OCI-LY3 (cell line): ENCODE measurements at regions not wholly inside any gene's neighbourhood (a gene's known extent, or its start where the extent isn't known, plus 50 kb on each side); places are given as distances from the start of the nearest gene placed in this dataset.
A peak's percentile ranks its signal among the peaks of the same experiment; 100 is the strongest.

Experiments used
- H2AFZ ChIP-seq: fragments of 200-600, 300-600 bp; shearing (Covaris generic); 2 replicates; pipeline ENCODE4 v1.6.0; 2014; ENCODE audit warnings: antibody characterized with exemption, low read depth, low read length
- H3K27ac ChIP-seq: fragments of 200-600, 300-600 bp; sonication (generic); 2 replicates; pipeline ENCODE4 v1.5.1; 2014; ENCODE audit warnings: mild to moderate bottlenecking, low read length, moderate library complexity, mixed read lengths
- H3K27me3 ChIP-seq: fragments of 200-600, 300-600 bp; sonication (generic); 2 replicates; pipeline ENCODE4 v1.6.1; 2014; ENCODE audit warnings: low read depth, low read length, mixed read lengths
- H3K36me3 ChIP-seq: fragments of 200-600, 300-600 bp; sonication (generic); replicated peaks from 2 replicates; pipeline ENCODE3; 2014; ENCODE audit warnings: low read depth, low read length, mixed read lengths
- H3K4me1 ChIP-seq: fragments of 300-600, 200-600 bp; sonication (generic); 2 replicates; pipeline ENCODE4 v1.6.1; 2014; ENCODE audit warnings: low read length, mixed read lengths
- H3K4me2 ChIP-seq: fragments of 200-600, 300-600 bp; sonication (generic); 2 replicates; pipeline ENCODE4 v1.6.1; 2014; ENCODE audit warnings: low read length, mixed read lengths
- H3K4me3 ChIP-seq: fragments of 300-600, 200-600 bp; sonication (generic); 2 replicates; pipeline ENCODE4 v1.5.1; 2014; ENCODE audit warnings: antibody characterized with exemption, mild to moderate bottlenecking, low read length, moderate library complexity
- H3K79me2 ChIP-seq: fragments of 300-600, 200-600 bp; shearing (Covaris generic); 2 replicates; pipeline ENCODE4 v1.6.1; 2014; ENCODE audit warnings: mild to moderate bottlenecking, low read length, mixed read lengths
- H3K9ac ChIP-seq: fragments of 300-600, 200-600 bp; shearing (Covaris generic); 2 replicates; pipeline ENCODE4 v1.6.0; 2014; ENCODE audit warnings: mild to moderate bottlenecking, low read length, moderate library complexity
- H3K9me3 ChIP-seq: fragments of 200-600, 300-600 bp; shearing (Covaris generic); 2 replicates; pipeline ENCODE4 v1.6.1; 2014; ENCODE audit warnings: low read length, mixed read lengths; ENCODE audit not compliant: insufficient read depth
- H4K20me1 ChIP-seq: fragments of 200-600, 300-600 bp; sonication (generic); 2 replicates; pipeline ENCODE4 v1.6.1; 2016; ENCODE audit warnings: low read length, mixed read lengths; ENCODE audit not compliant: insufficient read depth
- CTCF ChIP-seq: fragments of 200-600, 300-600 bp; sonication (generic); IDR thresholded peaks from 2 replicates; pipeline ENCODE4 v1.5.1; 2014; ENCODE audit warnings: antibody characterized with exemption, low read length, low read depth
- EZH2phosphoT487 ChIP-seq: fragments of 200-600 bp; shearing (Covaris generic); IDR thresholded peaks from 2 replicates; pipeline ENCODE4 v1.6.1; 2018; ENCODE audit warnings: antibody characterized with exemption, mixed run types, low read depth

DNA sequence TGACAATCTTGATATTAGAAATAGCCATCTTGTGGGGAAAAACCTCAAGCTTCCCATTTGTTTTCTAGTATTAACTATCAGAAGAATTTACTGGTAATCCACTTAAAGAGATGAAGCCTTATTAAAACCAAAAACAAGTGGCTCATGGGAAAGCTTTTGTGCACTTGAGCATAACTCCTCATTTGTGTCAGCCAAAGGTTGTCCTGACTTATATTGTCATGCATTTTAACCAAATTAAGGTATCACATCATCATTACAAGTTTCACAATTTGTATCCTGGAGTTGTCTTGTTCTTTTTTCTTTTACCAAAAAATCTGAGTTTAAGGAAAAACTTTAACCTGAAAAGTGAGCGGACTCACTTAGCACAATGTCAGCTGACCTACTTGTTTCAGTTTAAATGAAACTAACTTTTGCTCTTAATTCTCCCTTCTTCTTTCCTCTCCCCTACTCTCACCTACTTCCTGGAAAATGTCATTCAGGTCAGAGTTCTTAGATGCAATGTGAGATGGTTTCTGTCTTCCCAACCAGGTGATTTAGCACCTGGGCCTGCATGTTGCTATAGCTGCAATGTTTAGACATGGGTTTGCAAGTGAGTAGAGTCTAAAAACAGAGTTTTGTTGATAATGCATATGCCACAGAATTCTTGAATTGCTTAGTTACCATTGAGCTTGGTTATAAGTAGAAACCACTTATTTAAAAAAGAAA lies 82.8 kb downstream of the TNFAIP3 start:
- peak overlapping the region; percentile 96 for H3K4me2 ChIP-seq
- no peak overlapping the region for H2AFZ ChIP-seq

DNA sequence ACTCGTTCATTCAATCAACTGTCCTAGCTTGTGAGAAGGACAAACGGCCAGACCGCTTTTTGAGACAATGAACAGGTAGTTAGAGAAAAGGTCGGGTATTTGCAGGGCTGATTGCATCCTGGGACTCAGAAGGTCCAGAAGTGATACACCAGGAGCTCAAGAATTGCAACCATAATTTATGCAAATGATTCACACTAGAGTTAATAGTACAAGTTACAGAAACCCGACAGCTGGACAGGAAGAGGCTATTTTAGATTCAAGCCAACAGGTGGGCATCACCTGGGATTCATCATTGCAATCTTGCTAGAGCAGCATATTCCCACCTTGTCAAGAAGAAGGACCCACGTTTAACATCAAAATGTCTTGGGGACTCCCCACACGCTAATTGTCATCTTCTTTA lies 83.5 kb downstream of the TNFAIP3 start:
- peak overlapping the region; percentile 73 for H3K4me3 ChIP-seq
- H3K27ac ChIP-seq: peak overlapping the region; percentile 96
- H3K27me3 ChIP-seq: no peaks in the 10 kb centered on the region
- H3K79me2 ChIP-seq: peaks cover under 1% of the 10 kb centered on the region; the same call in 1 of the 2 replicates
- H3K9ac ChIP-seq: peak overlapping the region; percentile 49
- H2AFZ ChIP-seq: no peak overlapping the region
- no peaks in the 10 kb centered on the region for H4K20me1 ChIP-seq
- peak overlapping the region; percentile 96 for H3K4me2 ChIP-seq
- H3K36me3 ChIP-seq: no peaks in the 10 kb centered on the region
- H3K4me1 ChIP-seq: peaks cover 68% of the 10 kb centered on the region
- TF ChIP-seq CTCF (no peak), EZH2phosphoT487 (no peak)
- no peaks in the 10 kb centered on the region for H3K9me3 ChIP-seq

More for the DNA sequence above, 82.8 kb downstream of the TNFAIP3 start:
- Histone ChIP-seq H3K4me1 (peaks cover 76% of the 10 kb centered on the region), H3K36me3 (no peaks in the 10 kb centered on the region), H3K9ac (peak overlapping the region; percentile 63), H3K4me3 (peak overlapping the region; percentile 73), H4K20me1 (no peaks in the 10 kb centered on the region), H3K27ac (peak overlapping the region; percentile 96), H3K9me3 (no peaks in the 10 kb centered on the region), H3K27me3 (no peaks in the 10 kb centered on the region), H3K79me2 (peaks cover 6% of the 10 kb centered on the region)
- no peak for TF ChIP-seq CTCF
- TF ChIP-seq EZH2phosphoT487: no peak

GRCh38 chr6:137951064-137951597 lies 84.1 kb downstream of the TNFAIP3 start:
- Histone ChIP-seq H3K9ac (peak overlapping the region; percentile 49), H3K27ac (peak overlapping the region; percentile 96), H3K9me3 (no peaks in the 10 kb centered on the region), H3K4me2 (peak overlapping the region; percentile 96), H3K36me3 (no peaks in the 10 kb centered on the region), H2AFZ (no peak overlapping the region), H3K4me3 (peak overlapping the region; percentile 73), H4K20me1 (no peaks in the 10 kb centered on the region), H3K4me1 (peaks cover 63% of the 10 kb centered on the region), H3K79me2 (no peaks in the 10 kb centered on the region), H3K27me3 (no peaks in the 10 kb centered on the region)
- peak; percentile 42 for TF ChIP-seq CTCF
- no peak for TF ChIP-seq EZH2phosphoT487

DNA sequence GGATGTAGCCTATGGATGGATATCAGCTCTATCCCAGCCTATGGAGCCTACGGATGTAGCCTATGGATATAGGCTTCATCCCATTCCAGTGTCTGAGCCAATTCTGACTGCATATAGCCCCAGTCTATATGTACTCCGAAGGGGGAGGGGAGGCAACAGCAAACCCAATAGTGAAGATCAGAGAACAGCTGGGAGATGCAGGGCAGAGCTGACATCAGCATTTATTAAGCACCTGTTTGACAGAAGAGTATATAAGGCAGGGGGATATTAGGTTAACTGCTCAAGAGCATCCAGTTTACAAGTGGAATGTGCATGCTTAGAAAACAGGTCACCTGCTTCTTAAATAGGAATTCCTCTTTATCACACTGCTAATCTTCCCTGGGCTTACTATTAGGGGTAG lies 85.2 kb downstream of the TNFAIP3 start:
- no peak overlapping the region for H3K4me3 ChIP-seq
- H2AFZ ChIP-seq: no peak overlapping the region
- H3K9me3 ChIP-seq: no peaks in the 10 kb centered on the region
- H3K9ac ChIP-seq: no peak overlapping the region
- peaks cover 52% of the 10 kb centered on the region for H3K4me1 ChIP-seq
- H4K20me1 ChIP-seq: no peaks in the 10 kb centered on the region
- no peaks in the 10 kb centered on the region for H3K79me2 ChIP-seq
- peak overlapping the region; percentile 96; the same call in 1 of the 2 replicates for H3K4me2 ChIP-seq
- no peaks in the 10 kb centered on the region for H3K36me3 ChIP-seq
- H3K27ac ChIP-seq: no peak overlapping the region
- TF ChIP-seq CTCF (no peak), EZH2phosphoT487 (no peak)
- H3K27me3 ChIP-seq: no peaks in the 10 kb centered on the region
